OCI-LY1 (cell line): ENCODE measurements at regions not wholly inside any gene's neighbourhood (a gene's known extent, or its start where the extent isn't known, plus 50 kb on each side); places are given as distances from the start of the nearest gene placed in this dataset.

Source experiments
- H2AFZ ChIP-seq: fragments of 200-600 bp; sonication (generic), shearing (Covaris generic); 2 replicates; pipeline ENCODE4 v1.6.0; 2014; ENCODE audit warnings: antibody characterized with exemption, mild to moderate bottlenecking, low read length
- H3F3A ChIP-seq: fragments of 200-600 bp; sonication (generic), shearing (Covaris generic); 2 replicates; pipeline ENCODE4 v1.6.0; 2014; ENCODE audit warnings: mild to moderate bottlenecking, antibody characterized with exemption, low read length, moderate library complexity; ENCODE audit not compliant: insufficient read depth
- H3K27ac ChIP-seq: fragments of 200-600 bp; sonication (generic); 2 replicates; pipeline ENCODE4 v1.5.1; 2014; ENCODE audit warnings: low read length, mixed run types, mild to moderate bottlenecking, low read depth; ENCODE audit not compliant: poor library complexity, severe bottlenecking
- H3K27me3 ChIP-seq: fragments of 200-600 bp; sonication (generic); 2 replicates; pipeline ENCODE4 v1.6.0; 2014; ENCODE audit warnings: antibody characterized with exemption, mild to moderate bottlenecking, low read length, moderate library complexity; ENCODE audit not compliant: insufficient read depth
- H3K36me3 ChIP-seq: fragments of 200-600 bp; sonication (generic); 2 replicates; pipeline ENCODE4 v1.6.1; 2014; ENCODE audit warnings: mild to moderate bottlenecking, antibody characterized with exemption, low read length, moderate library complexity, mixed read lengths; ENCODE audit not compliant: insufficient read depth
- H3K4me1 ChIP-seq: fragments of 200-600 bp; sonication (generic); 2 replicates; pipeline ENCODE4 v1.5.1; 2014; ENCODE audit warnings: mild to moderate bottlenecking, low read length, moderate library complexity; ENCODE audit not compliant: insufficient read depth, severe bottlenecking
- H3K4me2 ChIP-seq: fragments of 200-600 bp; sonication (generic), shearing (Covaris generic); 2 replicates; pipeline ENCODE4 v1.6.1; 2014; ENCODE audit warnings: low read length
- H3K4me3 ChIP-seq: fragments of 200-600 bp; sonication (generic); 2 replicates; pipeline ENCODE4 v1.5.1; 2014; ENCODE audit warnings: low read length, low read depth, mild to moderate bottlenecking, mixed read lengths; ENCODE audit not compliant: poor library complexity, severe bottlenecking
- H3K79me2 ChIP-seq: fragments of 200-600 bp; shearing (Covaris generic); 2 replicates; pipeline ENCODE4 v1.6.1; 2016; ENCODE audit warnings: mixed run types, low read length, mixed read lengths; ENCODE audit not compliant: insufficient read depth
- H3K9ac ChIP-seq: fragments of 200-600 bp; sonication (generic), shearing (Covaris generic); 2 replicates; pipeline ENCODE4 v1.6.1; 2014; ENCODE audit warnings: mild to moderate bottlenecking, low read length, mixed read lengths
- H3K9me2 ChIP-seq: fragments of 200-600 bp; sonication (generic), shearing (Covaris generic); 2 replicates; pipeline ENCODE4 v1.6.1; 2014; ENCODE audit warnings: low read depth, mild to moderate bottlenecking, low read length, mixed read lengths
- H3K9me3 ChIP-seq: fragments of 200-600 bp; shearing (Covaris generic); 2 replicates; pipeline ENCODE4 v1.6.1; 2014; ENCODE audit warnings: low read length, mixed read lengths
- H4K20me1 ChIP-seq: fragments of 200-600 bp; sonication (generic), shearing (Covaris generic); 2 replicates; pipeline ENCODE4 v1.6.0; 2016; ENCODE audit warnings: mild to moderate bottlenecking, low read length; ENCODE audit not compliant: insufficient read depth
- EZH2 ChIP-seq: fragments of 200-600 bp; sonication (generic), shearing (Covaris generic); IDR thresholded peaks from 2 replicates; pipeline ENCODE4 v1.8.0; 2017; ENCODE audit warnings: borderline replicate concordance, mixed run types, mild to moderate bottlenecking, antibody characterized with exemption, low read length, moderate library complexity, mixed read lengths
- TF ChIP-seq, protein P1 (sequence below): fragments of 200-600 bp; sonication (generic), shearing (Covaris generic); IDR thresholded peaks from 2 replicates; pipeline ENCODE4 v1.5.1; 2017; ENCODE audit warnings: mild to moderate bottlenecking, antibody characterized with exemption, low read length, moderate library complexity, mixed read lengths

DNA sequence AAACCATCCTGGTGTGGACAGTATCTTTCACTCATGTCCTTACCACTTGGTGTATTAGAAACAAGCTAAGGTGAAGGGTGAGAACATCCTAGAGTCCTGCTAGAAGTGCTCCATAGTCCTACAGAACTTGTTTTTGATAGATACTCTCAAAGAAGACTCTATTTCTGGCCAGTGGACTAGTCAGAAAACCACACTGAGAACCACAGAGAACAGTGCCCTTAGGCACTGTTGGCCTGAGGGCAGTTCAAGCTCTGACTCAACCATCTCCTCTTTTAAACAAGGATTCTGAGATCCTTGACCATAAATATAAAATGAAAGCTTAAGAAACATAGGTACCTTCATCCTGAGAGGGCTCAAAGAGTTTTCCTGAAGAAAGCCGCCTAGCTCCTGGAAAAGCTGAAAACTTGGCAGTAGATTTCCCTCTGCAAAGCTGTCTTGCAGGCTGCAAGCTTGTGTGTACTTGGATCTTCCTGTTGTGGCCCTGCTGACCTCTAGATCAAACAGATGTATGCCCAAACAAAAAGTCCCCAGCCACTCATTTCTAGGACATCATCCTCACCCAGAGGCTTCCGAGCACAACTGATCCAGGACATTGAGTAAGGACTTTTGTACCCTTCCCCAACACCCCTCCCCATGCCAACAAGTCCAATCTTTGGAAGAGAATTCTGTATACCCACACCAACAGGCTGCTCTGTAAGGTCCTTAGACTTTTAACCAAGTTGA lies 111.6 kb upstream of the CXCL13 start:
- H3K27me3 ChIP-seq: no peaks in the 10 kb centered on the region
- no peaks in the 10 kb centered on the region for H3K9me3 ChIP-seq
- no peaks in the 10 kb centered on the region for H3K79me2 ChIP-seq
- no peaks in the 10 kb centered on the region for H3K9me2 ChIP-seq
- H3K4me2 ChIP-seq: no peak overlapping the region
- TF ChIP-seq, protein P1, sequence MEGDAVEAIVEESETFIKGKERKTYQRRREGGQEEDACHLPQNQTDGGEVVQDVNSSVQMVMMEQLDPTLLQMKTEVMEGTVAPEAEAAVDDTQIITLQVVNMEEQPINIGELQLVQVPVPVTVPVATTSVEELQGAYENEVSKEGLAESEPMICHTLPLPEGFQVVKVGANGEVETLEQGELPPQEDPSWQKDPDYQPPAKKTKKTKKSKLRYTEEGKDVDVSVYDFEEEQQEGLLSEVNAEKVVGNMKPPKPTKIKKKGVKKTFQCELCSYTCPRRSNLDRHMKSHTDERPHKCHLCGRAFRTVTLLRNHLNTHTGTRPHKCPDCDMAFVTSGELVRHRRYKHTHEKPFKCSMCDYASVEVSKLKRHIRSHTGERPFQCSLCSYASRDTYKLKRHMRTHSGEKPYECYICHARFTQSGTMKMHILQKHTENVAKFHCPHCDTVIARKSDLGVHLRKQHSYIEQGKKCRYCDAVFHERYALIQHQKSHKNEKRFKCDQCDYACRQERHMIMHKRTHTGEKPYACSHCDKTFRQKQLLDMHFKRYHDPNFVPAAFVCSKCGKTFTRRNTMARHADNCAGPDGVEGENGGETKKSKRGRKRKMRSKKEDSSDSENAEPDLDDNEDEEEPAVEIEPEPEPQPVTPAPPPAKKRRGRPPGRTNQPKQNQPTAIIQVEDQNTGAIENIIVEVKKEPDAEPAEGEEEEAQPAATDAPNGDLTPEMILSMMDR: no peak
- no peak for TF ChIP-seq EZH2
- H2AFZ ChIP-seq: no peak overlapping the region
- H3K4me1 ChIP-seq: no peaks in the 10 kb centered on the region
- H3K9ac ChIP-seq: no peak overlapping the region
- no peaks in the 10 kb centered on the region for H4K20me1 ChIP-seq
- H3K4me3 ChIP-seq: no peak overlapping the region
- no peaks in the 10 kb centered on the region for H3K36me3 ChIP-seq
- no peak overlapping the region for H3K27ac ChIP-seq
- H3F3A ChIP-seq: no peaks in the 10 kb centered on the region

DNA sequence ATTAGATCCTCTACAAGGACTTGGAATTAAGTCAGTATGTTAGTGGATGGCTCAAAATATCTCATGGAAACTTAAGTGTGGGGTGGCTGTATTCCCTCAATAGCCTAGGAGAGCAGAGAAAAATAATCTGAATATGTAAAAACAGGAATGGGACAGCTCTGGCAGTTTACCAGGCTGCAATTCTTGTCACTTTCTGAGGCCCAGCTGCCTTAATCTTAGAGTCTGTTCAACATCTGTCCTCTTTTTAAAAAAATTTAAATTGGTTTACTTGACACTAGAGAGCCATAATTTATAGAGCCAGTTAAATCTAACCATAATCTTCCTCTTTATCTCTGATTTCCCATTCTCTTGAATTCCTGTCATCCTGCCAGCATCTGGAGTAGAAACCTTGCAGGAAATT lies 109.2 kb upstream of the CXCL13 start:
- no peaks in the 10 kb centered on the region for H3K9me2 ChIP-seq
- H3K4me3 ChIP-seq: no peak overlapping the region
- H4K20me1 ChIP-seq: no peaks in the 10 kb centered on the region
- H3K27me3 ChIP-seq: no peaks in the 10 kb centered on the region
- no peaks in the 10 kb centered on the region for H3K9me3 ChIP-seq
- no peak overlapping the region for H2AFZ ChIP-seq
- no peak overlapping the region for H3K4me2 ChIP-seq
- no peak overlapping the region for H3K9ac ChIP-seq
- no peaks in the 10 kb centered on the region for H3K36me3 ChIP-seq
- H3K79me2 ChIP-seq: no peaks in the 10 kb centered on the region
- H3F3A ChIP-seq: no peaks in the 10 kb centered on the region
- TF ChIP-seq, protein P1: no peak
- no peak for TF ChIP-seq EZH2
- no peak overlapping the region for H3K27ac ChIP-seq
- H3K4me1 ChIP-seq: no peaks in the 10 kb centered on the region

DNA sequence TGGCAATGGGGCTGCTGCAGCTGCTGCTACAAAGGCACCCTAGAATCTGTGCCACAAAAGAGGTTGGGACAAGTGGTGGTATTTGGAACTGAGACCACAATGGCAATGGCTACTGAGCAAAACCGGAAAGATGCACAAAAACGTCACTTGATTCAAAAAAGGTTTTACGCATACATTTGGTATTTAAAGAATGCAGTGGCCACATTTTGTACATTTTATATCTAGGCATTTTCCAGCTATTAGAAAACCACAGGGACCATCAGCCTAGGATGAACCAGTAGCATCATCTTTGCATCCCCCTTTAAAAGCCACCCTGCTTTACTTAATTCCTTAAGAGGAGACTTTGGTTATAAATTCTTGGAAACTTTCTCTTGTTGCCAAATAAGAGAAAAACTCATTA lies 104.8 kb upstream of the CXCL13 start:
- Histone ChIP-seq H3K9me2 (no peaks in the 10 kb centered on the region), H3K27ac (no peak overlapping the region), H3K4me1 (no peaks in the 10 kb centered on the region)

More for the DNA sequence above, 104.8 kb upstream of the CXCL13 start:
- Histone ChIP-seq H2AFZ (no peak overlapping the region), H4K20me1 (no peaks in the 10 kb centered on the region), H3K9ac (no peak overlapping the region), H3K79me2 (no peaks in the 10 kb centered on the region), H3K4me2 (no peak overlapping the region), H3K36me3 (no peaks in the 10 kb centered on the region), H3K9me3 (no peaks in the 10 kb centered on the region), H3K4me3 (no peak overlapping the region), H3F3A (no peaks in the 10 kb centered on the region), H3K27me3 (no peaks in the 10 kb centered on the region)
- TF ChIP-seq, protein P1: no peak
- no peak for TF ChIP-seq EZH2
